ENCODE measurements at regions not wholly inside any gene's neighbourhood (a gene's known extent, or its start where the extent isn't known, plus 50 kb on each side); places are given as distances from the start of the nearest gene placed in this dataset.

GRCh38 chr14:85024931-85025330 is 505.0 kb upstream of the FLRT2 start:
- TF ChIP-seq CTCF (IDR thresholded peaks at IDR 0.05) (no peak), POLR2A (IDR thresholded peaks at IDR 0.05) (no peak)
